ENCODE measurements at regions not wholly inside any gene's neighbourhood (a gene's known extent, or its start where the extent isn't known, plus 50 kb on each side); places are given as distances from the start of the nearest gene placed in this dataset.

- TF ChIP-seq CTCF (IDR thresholded peaks at IDR 0.05) (no peak), POLR2A (IDR thresholded peaks at IDR 0.05) (no peak)
Measured at GRCh38 chr5:89299998-89300397, 417.0 kb upstream of the MEF2C start.
